ENCODE measurements at regions not wholly inside any gene's neighbourhood (a gene's known extent, or its start where the extent isn't known, plus 50 kb on each side); places are given as distances from the start of the nearest gene placed in this dataset.
A peak's percentile ranks its signal among the peaks of the same experiment; 100 is the strongest.

GRCh38 chr6:2510316-2510715, 240.4 kb downstream of the MYLK4 start:
- no peak overlapping the region for H3K4me3 ChIP-seq (ENCODE audit: low read depth, low read length)
- in situ Hi-C loops (cut with HindIII; ENCODE audit: low sequenced_read_pairs) = no loop called here
- no peak for TF ChIP-seq CTCF (IDR thresholded peaks at IDR 0.05; ENCODE audit: low read depth, low read length, missing control alignments)
- DNase-seq (ENCODE audit: low read depth) = no peak

- DNase-seq (ENCODE audit: low read depth) = no peak
- no peak for TF ChIP-seq CTCF (IDR thresholded peaks at IDR 0.05; ENCODE audit: low read depth, low read length, missing control alignments)
- in situ Hi-C loops (cut with HindIII; ENCODE audit: low sequenced_read_pairs) = no loop called here
- H3K4me3 ChIP-seq (ENCODE audit: low read depth, low read length) = no peak overlapping the region
Observed at GRCh38 chr6:2509711-2510110, 241.0 kb downstream of the MYLK4 start.

- no peak for TF ChIP-seq CTCF (IDR thresholded peaks at IDR 0.05; ENCODE audit: low read depth, low read length, missing control alignments)
- H3K4me3 ChIP-seq (ENCODE audit: low read depth, low read length) = no peak overlapping the region
- no peak for DNase-seq (ENCODE audit: low read depth)
- in situ Hi-C loops (cut with HindIII; ENCODE audit: low sequenced_read_pairs) = no loop called here
Observed at GRCh38 chr6:2508071-2508470, 242.7 kb downstream of the MYLK4 start.

- DNase-seq (ENCODE audit: low read depth) = no peak
- no peak for TF ChIP-seq CTCF (IDR thresholded peaks at IDR 0.05; ENCODE audit: low read depth, low read length, missing control alignments)
- in situ Hi-C loops (cut with HindIII; ENCODE audit: low sequenced_read_pairs) = no loop called here
- no peak overlapping the region for H3K4me3 ChIP-seq (ENCODE audit: low read depth, low read length)
Observed at GRCh38 chr6:2507521-2508037, 243.1 kb downstream of the MYLK4 start.

- TF ChIP-seq CTCF (IDR thresholded peaks at IDR 0.05; ENCODE audit: low read depth, low read length, missing control alignments) = no peak
Observed at GRCh38 chr6:2507016-2507415, 243.7 kb downstream of the MYLK4 start.

GRCh38 chr6:2505624-2506023, 245.1 kb downstream of the MYLK4 start:
- peak; percentile 27 for TF ChIP-seq CTCF (IDR thresholded peaks at IDR 0.05; ENCODE audit: low read depth, low read length, missing control alignments)
- DNase-seq (ENCODE audit: low read depth) = no peak
- H3K4me3 ChIP-seq (ENCODE audit: low read depth, low read length) = no peak overlapping the region
- in situ Hi-C loops (cut with HindIII; ENCODE audit: low sequenced_read_pairs) = no loop called here

More at GRCh38 chr6:2507016-2507415, 243.7 kb downstream of the MYLK4 start:
- H3K4me3 ChIP-seq (ENCODE audit: low read depth, low read length) = no peak overlapping the region
- in situ Hi-C loops (cut with HindIII; ENCODE audit: low sequenced_read_pairs) = no loop called here
- DNase-seq (ENCODE audit: low read depth) = no peak

All from astrocyte of the cerebellum (primary cell).